Testis (tissue), 2 donors: ENCODE measurements at regions not wholly inside any gene's neighbourhood (a gene's known extent, or its start where the extent isn't known, plus 50 kb on each side); places are given as distances from the start of the nearest gene placed in this dataset.

ENCODE experiments used
- DNase-seq: peaks from one replicate; pipeline ENCODE4 v3.0.0-alpha.2; 2019
- H3K27ac ChIP-seq, 2 donors: fragments of 200-600 bp; sonication (generic); one replicate each; pipeline ENCODE4 v1.5.1; 2019
- H3K27me3 ChIP-seq: fragments of 200-600 bp; sonication (generic); one replicate; pipeline ENCODE4 v1.5.1; 2019
- H3K36me3 ChIP-seq: fragments of 200-600 bp; sonication (generic); one replicate; pipeline ENCODE4 v1.5.1; 2017; ENCODE audit warnings: low read depth; ENCODE audit errors: missing control alignments
- H3K4me1 ChIP-seq: fragments of 200-600 bp; sonication (generic); one replicate; pipeline ENCODE4 v1.5.1; 2019
- H3K4me3 ChIP-seq, 2 donors: fragments of 200-600 bp; sonication (generic); one replicate each; pipeline ENCODE4 v1.5.1; 2017 to 2019
- H3K9me3 ChIP-seq: fragments of 200-600 bp; sonication (generic); one replicate; pipeline ENCODE4 v1.5.1; 2017
- POLR2A ChIP-seq: fragments of 450-650 bp; IDR thresholded peaks from one replicate; pipeline ENCODE4 v1.6.1; 2017; ENCODE audit warnings: antibody characterized with exemption, mild to moderate bottlenecking, moderate library complexity
- WGBS, 2 donors: methylation state at CpG; one replicate each; pipeline ENCODE4 v1.1.5; 2018; 5-methylcytosine and 5-hydroxymethylcytosine counted together
- intact Hi-C: fragments of 100-400 bp; cut with DNase I; formaldehyde crosslinking; loops from one replicate; pipeline ENCODE4 v1.15.1; 2023; ENCODE audit warnings: low total_unique reads
- TF ChIP-seq, protein P1 (sequence below), 3 experiments: fragments of 450-650 bp in 2 of 3; fragments of 200-600 bp in 1 of 3; sonication (generic) in 1 of 3; IDR thresholded peaks; one replicate each; pipeline ENCODE4 v1.5.1; 2016 to 2019; ENCODE audit warnings: antibody characterized with exemption in 3 of 3, mild to moderate bottlenecking in 2 of 3, moderate library complexity in 1 of 3

DNA sequence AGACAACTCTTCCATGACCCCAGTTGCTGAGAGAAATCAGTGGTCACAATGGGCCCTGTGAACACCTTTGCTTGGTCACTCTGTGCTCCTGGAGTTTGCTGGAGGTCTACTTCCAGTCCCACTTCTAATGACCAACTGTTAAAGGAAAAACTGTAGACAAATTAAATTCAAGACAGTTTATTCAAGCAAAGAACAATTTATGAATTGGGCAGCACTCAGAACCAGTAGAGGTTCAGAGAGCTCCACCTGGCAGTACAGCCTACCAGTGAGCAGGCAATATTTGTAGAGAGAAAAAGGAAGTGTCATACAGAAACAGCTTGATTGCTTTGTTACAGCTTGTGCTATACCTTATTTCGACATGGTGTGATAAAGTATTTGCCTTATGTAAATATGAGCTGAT lies 116.5 kb downstream of the HS3ST3B1 start:
- TF ChIP-seq POLR2A = no peak
- TF ChIP-seq, protein P1, sequence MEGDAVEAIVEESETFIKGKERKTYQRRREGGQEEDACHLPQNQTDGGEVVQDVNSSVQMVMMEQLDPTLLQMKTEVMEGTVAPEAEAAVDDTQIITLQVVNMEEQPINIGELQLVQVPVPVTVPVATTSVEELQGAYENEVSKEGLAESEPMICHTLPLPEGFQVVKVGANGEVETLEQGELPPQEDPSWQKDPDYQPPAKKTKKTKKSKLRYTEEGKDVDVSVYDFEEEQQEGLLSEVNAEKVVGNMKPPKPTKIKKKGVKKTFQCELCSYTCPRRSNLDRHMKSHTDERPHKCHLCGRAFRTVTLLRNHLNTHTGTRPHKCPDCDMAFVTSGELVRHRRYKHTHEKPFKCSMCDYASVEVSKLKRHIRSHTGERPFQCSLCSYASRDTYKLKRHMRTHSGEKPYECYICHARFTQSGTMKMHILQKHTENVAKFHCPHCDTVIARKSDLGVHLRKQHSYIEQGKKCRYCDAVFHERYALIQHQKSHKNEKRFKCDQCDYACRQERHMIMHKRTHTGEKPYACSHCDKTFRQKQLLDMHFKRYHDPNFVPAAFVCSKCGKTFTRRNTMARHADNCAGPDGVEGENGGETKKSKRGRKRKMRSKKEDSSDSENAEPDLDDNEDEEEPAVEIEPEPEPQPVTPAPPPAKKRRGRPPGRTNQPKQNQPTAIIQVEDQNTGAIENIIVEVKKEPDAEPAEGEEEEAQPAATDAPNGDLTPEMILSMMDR (IDR thresholded peaks at IDR 0.05) = no peak
- 83 to 85% methylated on average over 1 of the region's 1 CpG for WGBS, 2 donors
- Histone ChIP-seq H3K4me1 (no peaks in the 10 kb centered on the region), H3K9me3 (no peaks in the 10 kb centered on the region), H3K36me3 (no peaks in the 10 kb centered on the region), H3K27ac (no peak overlapping the region), H3K4me3 (no peak overlapping the region), H3K27me3 (no peaks in the 10 kb centered on the region)
- intact Hi-C loops = no loop called here
- no peak for DNase-seq

DNA sequence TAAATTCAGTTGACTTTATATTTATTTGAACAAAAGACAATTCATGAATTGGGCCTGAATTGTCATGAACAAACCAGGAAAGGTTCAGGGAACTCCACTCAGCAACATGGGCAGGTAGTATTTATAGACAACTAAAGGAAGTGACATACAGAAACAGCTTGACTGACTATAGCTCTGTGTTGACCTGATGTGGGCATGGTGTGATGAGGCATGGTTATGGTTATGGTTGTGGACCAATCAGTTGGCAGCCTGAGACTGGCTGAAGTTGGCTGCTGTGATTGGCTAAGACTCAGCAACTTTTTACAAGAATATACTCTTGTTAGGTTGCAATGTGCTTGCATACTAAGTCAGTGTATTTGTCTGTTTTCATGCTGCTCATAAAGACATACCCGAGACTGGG lies 108.4 kb downstream of the HS3ST3B1 start:
- intact Hi-C loops = no loop called here
- Histone ChIP-seq H3K9me3 (no peaks in the 10 kb centered on the region), H3K36me3 (no peaks in the 10 kb centered on the region), H3K27me3 (no peaks in the 10 kb centered on the region), H3K4me3 (no peak overlapping the region), H3K4me1 (no peaks in the 10 kb centered on the region), H3K27ac (no peak overlapping the region)
- WGBS, 2 donors = 57 to 82% methylated on average over 1 of the region's 1 CpG
- DNase-seq = no peak
- TF ChIP-seq POLR2A = no peak
- TF ChIP-seq, protein P1 (IDR thresholded peaks at IDR 0.05) = no peak

DNA sequence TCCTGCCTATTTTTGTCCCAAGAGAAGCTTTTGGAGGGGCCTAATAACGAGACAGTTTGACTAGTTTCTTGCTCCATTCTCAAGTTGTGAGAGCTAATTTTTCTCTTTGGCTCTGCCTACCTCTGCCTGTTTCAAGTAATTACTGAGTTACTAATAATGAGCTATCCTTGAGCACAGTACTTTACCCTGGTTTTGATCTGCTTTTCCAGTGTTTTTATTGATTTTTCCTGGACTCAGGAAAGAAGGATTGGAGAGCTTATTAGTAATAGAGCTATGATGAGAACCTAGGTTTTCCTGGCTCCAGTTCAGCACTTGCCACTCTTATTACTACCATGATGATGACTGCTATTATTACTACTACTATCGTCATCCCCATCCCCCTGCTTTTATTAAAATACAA lies 106.7 kb downstream of the HS3ST3B1 start:
- TF ChIP-seq, protein P1 (IDR thresholded peaks at IDR 0.05) = no peak
- no peak for TF ChIP-seq POLR2A
- Histone ChIP-seq H3K27me3 (no peaks in the 10 kb centered on the region), H3K4me3 (no peak overlapping the region), H3K4me1 (no peaks in the 10 kb centered on the region), H3K36me3 (no peaks in the 10 kb centered on the region), H3K9me3 (no peaks in the 10 kb centered on the region), H3K27ac (no peak overlapping the region)
- intact Hi-C loops = no loop called here
- 76 to 81% methylated on average over 2 of the region's 2 CpGs for WGBS, 2 donors
- no peak for DNase-seq

DNA sequence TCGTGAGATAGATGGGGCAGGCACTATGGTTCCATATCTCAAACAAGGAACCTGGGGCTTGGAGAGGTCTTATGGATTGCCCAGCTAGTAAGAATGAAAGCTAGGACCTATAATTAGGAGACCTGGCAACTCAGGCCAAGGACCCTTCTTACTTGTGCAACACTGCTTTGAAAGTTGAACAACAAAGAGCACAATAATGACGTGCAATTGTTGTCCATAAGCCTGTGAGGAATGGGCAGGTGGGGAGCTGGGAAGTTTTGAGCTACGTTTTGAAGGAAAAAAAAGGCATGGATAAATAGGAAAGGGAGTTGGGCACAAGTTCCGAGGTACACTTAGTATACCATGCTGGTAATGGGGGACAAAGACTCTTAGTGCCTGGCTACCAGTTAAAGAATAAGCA lies 104.3 kb downstream of the HS3ST3B1 start:
- Histone ChIP-seq H3K4me3 (no peak overlapping the region), H3K9me3 (no peaks in the 10 kb centered on the region), H3K27me3 (no peaks in the 10 kb centered on the region), H3K4me1 (no peaks in the 10 kb centered on the region), H3K36me3 (no peaks in the 10 kb centered on the region), H3K27ac (no peak overlapping the region)
- DNase-seq = no peak
- WGBS, 2 donors = 84 to 92% methylated on average over 4 of the region's 4 CpGs
- no peak for TF ChIP-seq POLR2A
- TF ChIP-seq, protein P1 (IDR thresholded peaks at IDR 0.05) = no peak
- intact Hi-C loops = no loop called here
